Adrenal gland (tissue), 5 donors: ENCODE measurements at regions not wholly inside any gene's neighbourhood (a gene's known extent, or its start where the extent isn't known, plus 50 kb on each side); places are given as distances from the start of the nearest gene placed in this dataset.

Source experiments
- CTCF ChIP-seq, 6 experiments: fragments of 450-650 bp in 4 of 6; fragments of 200-600 bp in 2 of 6; sonication (generic) in 1 of 6; IDR thresholded peaks; 1 replicate in 5 of 6; 2 replicates in 1 of 6; pipeline versions ENCODE4 v1.5.1 to v1.8.0; 2016 to 2021; ENCODE audit warnings: antibody characterized with exemption in 6 of 6, mild to moderate bottlenecking in 2 of 6, moderate library complexity in 1 of 6
- POLR2A ChIP-seq, 2 donors: fragments of 450-650 bp; IDR thresholded peaks; one replicate each; pipeline ENCODE4 v1.6.1; 2017; ENCODE audit warnings: antibody characterized with exemption in 2 of 2, mild to moderate bottlenecking in 2 of 2, moderate library complexity in 1 of 2
- donor health status: DM: no; HTN: no; CAD: no.

GRCh38 chr9:79224672-79225433 is 346.9 kb upstream of the TLE4 start:
- no peak for TF ChIP-seq CTCF (IDR thresholded peaks at IDR 0.05)
- TF ChIP-seq POLR2A (IDR thresholded peaks at IDR 0.05) = no peak
